ENCODE measurements at regions not wholly inside any gene's neighbourhood (a gene's known extent, or its start where the extent isn't known, plus 50 kb on each side); places are given as distances from the start of the nearest gene placed in this dataset.

GRCh38 chr6:28696167-28696566, 170.5 kb downstream of the GPX5 start:
- no peak for DNase-seq (ENCODE audit: low read depth, low spot score)

- no peak for DNase-seq (ENCODE audit: low read depth, low spot score)
Observed at GRCh38 chr6:28696682-28697081, 171.0 kb downstream of the GPX5 start.

- DNase-seq (ENCODE audit: low read depth, low spot score) = no peak
Observed at GRCh38 chr6:28707387-28708282, 182.0 kb downstream of the GPX5 start.

DNA sequence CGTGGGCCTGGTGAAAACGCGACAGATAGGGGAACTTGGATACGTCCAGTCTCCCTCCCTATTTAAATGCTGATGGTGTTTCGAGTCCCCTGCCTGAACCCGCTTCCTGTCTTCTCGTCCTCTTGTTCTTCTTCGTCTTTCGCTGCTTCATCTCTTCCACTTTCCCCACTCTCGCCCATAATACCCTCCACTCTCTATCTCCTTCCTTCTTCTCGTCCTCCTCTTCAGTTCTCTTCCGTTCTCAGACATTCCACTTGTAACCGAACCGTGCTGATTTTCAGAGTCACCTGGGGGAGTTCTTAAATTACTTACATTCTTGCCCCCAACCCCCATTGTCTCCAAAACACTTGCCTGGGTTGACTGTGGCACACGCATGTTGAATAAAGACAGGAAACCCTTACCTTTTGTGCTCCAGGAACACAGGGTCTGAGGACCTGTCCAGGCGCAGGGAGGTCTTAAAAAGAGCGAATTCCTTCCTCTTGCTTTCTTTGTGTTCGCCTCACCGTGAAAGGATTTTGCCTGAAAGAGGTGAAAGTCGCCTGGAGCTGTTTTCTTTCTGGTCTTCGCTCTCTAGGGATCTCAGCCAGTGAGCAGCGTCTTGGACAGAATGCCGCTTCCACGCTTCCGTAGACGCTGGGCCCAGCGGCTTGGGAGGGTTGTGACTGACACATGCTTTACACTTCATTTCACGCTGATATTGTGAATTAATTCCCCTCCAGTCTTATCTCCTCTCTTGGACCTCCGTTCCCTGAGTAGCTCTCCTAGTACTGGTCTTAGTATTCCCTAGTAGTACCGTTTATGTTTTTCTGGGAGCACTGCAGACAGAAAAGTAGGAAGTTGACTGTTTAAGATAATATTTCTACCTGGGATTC, 184.0 kb downstream of the GPX5 start:
- DNase-seq (ENCODE audit: low read depth, low spot score) = no peak

DNA sequence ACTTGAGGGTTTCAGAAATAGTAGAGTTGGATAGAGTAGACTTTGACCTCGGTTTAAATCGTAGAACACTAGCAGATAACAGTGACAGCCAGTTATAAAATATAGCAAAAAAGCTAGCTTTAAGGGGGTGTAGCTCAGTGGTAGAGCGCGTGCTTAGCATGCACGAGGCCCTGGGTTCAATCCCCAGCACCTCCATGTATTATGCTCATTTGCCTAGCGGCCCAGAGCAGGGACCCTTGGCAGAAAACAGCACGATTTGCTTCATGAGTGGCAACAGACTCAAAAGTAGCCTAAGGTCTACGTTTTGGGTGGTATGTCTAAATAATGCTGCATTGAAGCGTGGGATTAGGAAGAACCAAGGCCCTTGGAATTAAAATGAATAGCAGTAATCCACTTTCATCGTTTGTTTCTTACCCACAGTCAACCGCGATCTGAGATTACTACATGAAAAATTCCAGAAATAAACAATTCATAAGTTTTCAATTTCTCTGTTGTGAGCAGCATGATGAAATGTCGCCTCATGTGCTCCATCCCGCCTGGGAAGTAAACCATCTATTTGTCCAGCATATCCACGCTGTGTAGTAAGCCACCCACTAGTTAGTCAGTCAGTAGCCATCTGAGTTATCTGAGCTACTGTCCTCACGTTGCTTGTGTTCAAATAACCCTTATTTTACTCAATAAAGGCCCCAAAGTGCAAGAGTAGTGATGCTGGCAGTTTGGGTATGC, 184.9 kb downstream of the GPX5 start:
- no peak for DNase-seq (ENCODE audit: low read depth, low spot score)

DNA sequence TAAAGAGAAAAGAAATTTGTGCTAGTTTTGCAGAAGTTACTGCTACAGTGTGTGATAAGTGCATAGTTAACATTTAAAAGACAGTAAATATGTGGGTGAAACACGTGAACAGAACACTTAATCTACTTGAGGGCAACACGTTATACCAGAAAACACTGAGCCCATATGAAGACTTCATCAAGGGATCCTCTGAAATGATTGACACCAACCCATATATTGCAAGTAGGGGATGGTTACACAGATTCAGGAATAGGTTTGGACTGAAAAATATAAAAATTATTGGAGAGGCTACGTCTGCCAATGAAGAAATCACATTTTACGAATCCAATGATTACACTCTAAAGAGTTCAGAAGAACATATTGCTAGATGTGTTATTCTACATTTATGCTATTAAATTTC, 185.6 kb downstream of the GPX5 start:
- DNase-seq (ENCODE audit: low read depth, low spot score) = no peak

- no peak for DNase-seq (ENCODE audit: low read depth, low spot score)
Observed at GRCh38 chr6:28711788-28712341, 186.2 kb downstream of the GPX5 start.

DNA sequence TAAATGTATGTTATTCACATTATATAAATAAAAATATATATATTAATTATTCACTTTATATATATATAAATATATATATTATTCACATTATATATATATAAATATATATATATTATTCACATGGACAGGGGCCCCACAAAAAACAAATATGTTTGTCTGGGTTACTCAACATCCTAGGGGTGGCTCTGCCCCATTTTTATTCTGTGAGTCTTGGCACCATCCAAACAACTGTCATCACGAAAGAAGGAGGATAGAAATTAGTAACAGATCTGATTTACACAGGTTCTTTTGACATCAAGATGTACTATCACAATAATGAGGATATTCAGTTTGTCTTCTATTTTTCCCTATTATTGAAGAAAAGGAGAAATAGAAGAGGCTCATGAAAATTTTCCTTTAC, 187.3 kb downstream of the GPX5 start:
- DNase-seq (ENCODE audit: low read depth, low spot score) = no peak

- no peak for DNase-seq (ENCODE audit: low read depth, low spot score)
Observed at GRCh38 chr6:28719275-28719940, 193.7 kb downstream of the GPX5 start.

- DNase-seq (ENCODE audit: low read depth, low spot score) = no peak
Observed at GRCh38 chr6:28720357-28721231, 194.9 kb downstream of the GPX5 start.

- DNase-seq (ENCODE audit: low read depth, low spot score) = no peak
Observed at GRCh38 chr6:28721372-28721771, 195.7 kb downstream of the GPX5 start.

DNA sequence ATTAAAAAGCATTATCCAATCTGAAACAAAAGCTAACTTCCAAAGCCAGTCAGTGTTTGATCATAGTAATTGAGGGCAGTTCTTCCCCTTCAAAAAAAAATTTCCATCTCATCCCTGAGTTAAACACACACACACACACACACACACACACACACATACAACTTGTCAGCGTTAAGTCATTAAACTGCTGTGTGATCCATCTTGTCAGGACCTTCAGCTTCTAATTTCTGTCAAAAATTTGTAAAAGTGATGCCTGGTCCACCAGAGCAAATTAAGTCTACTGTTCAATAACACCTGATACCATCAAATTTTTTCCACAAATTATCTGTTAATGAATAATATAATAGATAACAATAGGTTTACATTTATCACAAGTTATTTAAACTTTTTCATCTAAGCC, 198.7 kb downstream of the GPX5 start:
- DNase-seq (ENCODE audit: low read depth, low spot score) = no peak

DNA sequence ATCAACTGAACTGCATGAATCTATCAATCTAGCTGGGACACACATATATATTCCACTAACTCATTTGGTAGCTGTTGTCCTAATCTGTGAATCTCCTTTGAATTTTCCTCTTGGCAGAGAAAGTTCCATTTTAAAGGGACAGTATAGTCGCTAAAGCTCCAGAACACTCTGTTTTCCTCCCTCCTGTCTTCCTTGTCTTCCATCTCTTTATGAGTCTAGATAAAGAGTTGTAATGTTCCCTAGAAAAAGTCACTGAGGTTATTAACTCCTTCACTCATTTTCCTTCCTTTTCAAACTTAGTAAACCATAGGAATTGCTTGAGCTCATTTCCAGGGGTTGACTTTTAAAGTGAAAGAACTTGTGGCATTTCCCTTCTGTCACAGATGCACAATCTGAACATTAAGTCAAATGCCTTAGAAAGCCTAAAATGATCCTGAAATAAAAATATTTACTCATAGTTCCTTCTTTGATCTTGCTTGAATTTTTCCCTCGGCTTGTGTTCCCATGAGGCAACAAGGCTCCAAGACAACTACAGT, 198.4 kb downstream of the TRIM27 start:
- no peak for DNase-seq (ENCODE audit: low read depth, low spot score)

DNA sequence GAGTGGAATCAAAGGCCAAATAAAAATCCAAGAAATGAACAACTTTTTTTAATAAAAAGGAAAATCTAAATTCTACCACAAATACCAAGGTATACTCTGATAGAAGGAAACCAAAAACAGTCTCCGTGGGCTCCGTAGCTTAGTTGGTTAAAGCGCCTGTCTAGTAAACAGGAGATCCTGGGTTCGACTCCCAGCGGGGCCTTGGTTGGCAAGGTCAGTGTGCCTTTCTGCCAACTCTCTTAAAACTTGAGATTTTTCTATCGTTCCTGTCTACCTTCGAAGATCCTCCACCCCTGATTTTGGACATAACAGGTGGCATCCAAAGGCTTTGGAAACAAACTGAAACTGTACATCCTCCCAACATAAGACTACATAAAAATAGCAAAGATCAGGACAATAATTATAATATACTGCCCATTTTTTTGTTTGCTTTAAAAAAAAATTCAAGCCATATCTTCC, 197.9 kb downstream of the TRIM27 start:
- no peak for DNase-seq (ENCODE audit: low read depth, low spot score)

DNA sequence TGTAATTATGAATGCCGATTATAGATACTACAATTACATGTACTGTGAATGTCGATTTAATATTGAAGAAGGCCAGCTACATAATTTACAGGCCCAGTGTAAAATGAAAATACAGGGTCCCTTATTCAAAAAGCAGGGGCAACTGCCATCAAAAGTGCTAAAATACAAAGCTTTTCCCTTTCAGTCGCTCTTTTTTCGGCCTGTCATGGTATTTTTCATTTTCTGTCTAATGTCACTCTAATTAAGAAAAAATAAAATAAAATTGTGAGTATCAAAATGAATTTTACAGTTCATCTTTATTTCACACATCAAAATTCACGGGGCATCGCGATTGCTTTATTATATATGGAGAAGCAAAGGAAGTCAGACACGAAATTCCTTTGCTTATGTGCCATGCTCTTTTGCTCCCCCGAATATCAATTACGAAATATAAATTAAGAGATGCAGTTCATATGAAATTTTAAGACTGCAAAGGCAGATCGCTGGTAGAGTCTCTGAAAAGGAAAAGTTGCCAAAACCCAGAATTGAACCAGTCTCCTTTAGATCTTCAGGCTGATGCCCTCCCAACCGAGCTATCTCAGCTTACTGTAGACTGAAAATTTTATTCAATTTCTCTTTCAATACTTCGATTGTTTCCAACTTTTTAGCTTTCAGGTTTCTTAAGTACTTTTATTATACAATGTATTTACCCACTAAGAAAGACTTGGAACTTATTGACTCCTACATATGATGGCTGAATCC, 197.0 kb downstream of the TRIM27 start:
- DNase-seq (ENCODE audit: low read depth, low spot score) = no peak

GRCh38 chr6:28727559-28728211, 196.1 kb downstream of the TRIM27 start:
- no peak for DNase-seq (ENCODE audit: low read depth, low spot score)

DNA sequence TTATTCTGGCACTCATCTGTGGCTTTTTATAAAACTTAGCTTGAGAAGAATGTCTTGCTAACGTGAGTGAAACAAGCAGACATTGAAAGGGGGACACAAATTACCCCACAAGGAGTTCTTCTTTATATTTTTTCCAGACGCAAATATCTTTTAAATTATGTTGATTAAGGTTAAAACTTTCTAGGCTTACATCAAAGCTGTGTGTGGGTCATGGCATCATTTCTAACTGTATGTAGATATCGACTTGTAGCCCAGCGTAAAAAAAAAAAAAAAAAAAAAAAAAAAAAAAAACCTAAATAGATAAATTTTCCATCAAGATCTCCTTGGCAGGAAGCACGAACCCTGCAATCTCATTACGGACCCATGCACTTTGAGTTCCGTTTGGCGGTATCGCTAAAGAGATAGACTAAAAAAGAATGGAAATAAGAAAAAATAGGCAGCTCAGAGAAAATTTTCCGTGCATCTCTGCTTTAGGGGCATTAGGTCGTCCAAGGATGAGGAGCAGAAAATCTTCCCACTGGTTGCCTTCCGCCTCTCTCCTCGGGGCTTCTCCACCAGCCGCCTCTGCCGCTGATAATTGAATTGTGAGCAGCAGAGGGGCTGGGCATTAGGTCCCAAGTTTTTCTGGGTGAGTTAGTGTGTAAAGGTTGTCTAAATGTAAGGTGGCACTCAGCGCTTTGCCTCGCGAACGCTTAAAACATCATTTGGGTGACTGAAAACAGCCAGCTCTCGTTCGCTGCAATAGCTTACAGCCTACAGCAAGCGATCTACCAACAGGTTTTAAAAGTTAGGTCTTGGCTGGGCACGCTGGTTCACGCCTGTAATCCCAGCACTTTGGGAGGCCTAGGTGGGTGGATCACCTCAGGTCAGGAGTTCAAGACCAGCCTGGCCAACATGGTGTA, 194.0 kb downstream of the TRIM27 start:
- DNase-seq (ENCODE audit: low read depth, low spot score) = no peak

DNA sequence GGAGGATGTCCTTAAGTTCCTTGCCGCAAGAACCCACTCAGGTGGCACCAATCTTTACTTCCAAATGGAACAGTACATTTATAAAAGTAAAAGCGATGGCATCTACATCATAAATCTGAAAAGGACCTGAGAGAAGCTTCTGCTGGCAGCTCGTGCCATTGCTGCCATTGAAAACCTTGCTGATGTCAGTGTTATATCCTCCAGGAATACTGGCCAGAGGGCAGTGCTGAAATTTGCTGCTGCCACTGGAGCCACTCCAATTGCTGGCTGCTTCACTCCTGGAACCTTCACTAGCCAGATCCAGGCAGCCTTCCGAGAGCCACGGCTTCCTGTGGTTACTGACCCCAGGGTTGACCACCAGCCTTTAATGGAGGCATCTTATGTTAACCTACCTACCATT, 191.7 kb downstream of the TRIM27 start:
- DNase-seq (ENCODE audit: low read depth, low spot score) = no peak

Measured in brain pericyte (primary cell).